ENCODE measurements at regions not wholly inside any gene's neighbourhood (a gene's known extent, or its start where the extent isn't known, plus 50 kb on each side); places are given as distances from the start of the nearest gene placed in this dataset.
"Not testable (repeated sequence)": the region's sequence is repeated elsewhere in the genome, so short reads cannot be mapped to it uniquely, and the experiment has no call there.

- H3F3A ChIP-seq (ENCODE audit: low read depth): no peaks in the 10 kb centered on the region
- TF ChIP-seq EZH2phosphoT487 (IDR thresholded peaks at IDR 0.05; ENCODE audit: borderline replicate concordance) (no peak), CTCF (conservative IDR thresholded peaks at IDR 0.05; ENCODE audit: low read length) (no peak)
- H3K4me3 ChIP-seq (ENCODE audit: low read length, poor library complexity, severe bottlenecking): no peak overlapping the region
- no peaks in the 10 kb centered on the region for H4K20me1 ChIP-seq (ENCODE audit: insufficient read depth, low read length, poor library complexity, severe bottlenecking)
- no peaks in the 10 kb centered on the region for H3K9me2 ChIP-seq (replicated peaks; ENCODE audit: low read depth, low read length)
- H3K36me3 ChIP-seq (ENCODE audit: insufficient read depth, low read length): no peaks in the 10 kb centered on the region
- H2AFZ ChIP-seq (ENCODE audit: low read length): no peak overlapping the region
- no peak overlapping the region for H3K4me2 ChIP-seq (ENCODE audit: low read depth, low read length, poor library complexity, severe bottlenecking)
- H3K4me1 ChIP-seq (ENCODE audit: insufficient read depth, low read length, poor library complexity, severe bottlenecking): no peaks in the 10 kb centered on the region
- no peaks in the 10 kb centered on the region for H3K9me3 ChIP-seq (ENCODE audit: insufficient read depth, low read depth, low read length)
- no peaks in the 10 kb centered on the region for H3K27me3 ChIP-seq (ENCODE audit: insufficient read depth, low read length, poor library complexity, severe bottlenecking)
- H3K79me2 ChIP-seq (ENCODE audit: insufficient read depth, low read length): no peaks in the 10 kb centered on the region
- no peak overlapping the region for H3K9ac ChIP-seq (ENCODE audit: low read depth, low read length, poor library complexity, severe bottlenecking)
Measured at GRCh38 chr4:31246856-31247255, 526.7 kb downstream of the PCDH7 start.

- H3K27me3 ChIP-seq (ENCODE audit: insufficient read depth, low read length, poor library complexity, severe bottlenecking): no peaks in the 10 kb centered on the region
- H3K9me3 ChIP-seq (ENCODE audit: insufficient read depth, low read depth, low read length): no peaks in the 10 kb centered on the region
- no peaks in the 10 kb centered on the region for H4K20me1 ChIP-seq (ENCODE audit: insufficient read depth, low read length, poor library complexity, severe bottlenecking)
- H3K79me2 ChIP-seq (ENCODE audit: insufficient read depth, low read length): no peaks in the 10 kb centered on the region
- no peak overlapping the region for H3K9ac ChIP-seq (ENCODE audit: low read depth, low read length, poor library complexity, severe bottlenecking)
- no peak overlapping the region for H3K4me2 ChIP-seq (ENCODE audit: low read depth, low read length, poor library complexity, severe bottlenecking)
- H3K9me2 ChIP-seq (replicated peaks; ENCODE audit: low read depth, low read length): no peaks in the 10 kb centered on the region
- no peaks in the 10 kb centered on the region for H3F3A ChIP-seq (ENCODE audit: low read depth)
- H2AFZ ChIP-seq (ENCODE audit: low read length): no peak overlapping the region
- TF ChIP-seq CTCF (conservative IDR thresholded peaks at IDR 0.05; ENCODE audit: low read length) (no peak), EZH2phosphoT487 (IDR thresholded peaks at IDR 0.05; ENCODE audit: borderline replicate concordance) (no peak)
- H3K36me3 ChIP-seq (ENCODE audit: insufficient read depth, low read length): no peaks in the 10 kb centered on the region
- H3K4me1 ChIP-seq (ENCODE audit: insufficient read depth, low read length, poor library complexity, severe bottlenecking): no peaks in the 10 kb centered on the region
- H3K4me3 ChIP-seq (ENCODE audit: low read length, poor library complexity, severe bottlenecking): no peak overlapping the region
Measured at GRCh38 chr4:31259119-31259518, 539.0 kb downstream of the PCDH7 start.

- H3K79me2 ChIP-seq (ENCODE audit: insufficient read depth, low read length): no peaks in the 10 kb centered on the region
- H3K36me3 ChIP-seq (ENCODE audit: insufficient read depth, low read length): no peaks in the 10 kb centered on the region
- no peaks in the 10 kb centered on the region for H4K20me1 ChIP-seq (ENCODE audit: insufficient read depth, low read length, poor library complexity, severe bottlenecking)
- H3K4me3 ChIP-seq (ENCODE audit: low read length, poor library complexity, severe bottlenecking): no peak overlapping the region
- TF ChIP-seq CTCF (conservative IDR thresholded peaks at IDR 0.05; ENCODE audit: low read length) (no peak), EZH2phosphoT487 (IDR thresholded peaks at IDR 0.05; ENCODE audit: borderline replicate concordance) (no peak)
- H3K9me2 ChIP-seq (replicated peaks; ENCODE audit: low read depth, low read length): no peaks in the 10 kb centered on the region
- no peak overlapping the region for H3K9ac ChIP-seq (ENCODE audit: low read depth, low read length, poor library complexity, severe bottlenecking)
- H3F3A ChIP-seq (ENCODE audit: low read depth): no peaks in the 10 kb centered on the region
- no peaks in the 10 kb centered on the region for H3K4me1 ChIP-seq (ENCODE audit: insufficient read depth, low read length, poor library complexity, severe bottlenecking)
- no peak overlapping the region for H3K4me2 ChIP-seq (ENCODE audit: low read depth, low read length, poor library complexity, severe bottlenecking)
- H3K9me3 ChIP-seq (ENCODE audit: insufficient read depth, low read depth, low read length): no peaks in the 10 kb centered on the region
- no peaks in the 10 kb centered on the region for H3K27me3 ChIP-seq (ENCODE audit: insufficient read depth, low read length, poor library complexity, severe bottlenecking)
- no peak overlapping the region for H2AFZ ChIP-seq (ENCODE audit: low read length)
Measured at GRCh38 chr4:31261632-31262031, 541.5 kb downstream of the PCDH7 start.

- not testable (repeated sequence) for H2AFZ ChIP-seq (ENCODE audit: low read length); H3K4me2 ChIP-seq (ENCODE audit: low read depth, low read length, poor library complexity, severe bottlenecking); H3F3A ChIP-seq (ENCODE audit: low read depth); H3K79me2 ChIP-seq (ENCODE audit: insufficient read depth, low read length); H3K27me3 ChIP-seq (ENCODE audit: insufficient read depth, low read length, poor library complexity, severe bottlenecking); H3K9ac ChIP-seq (ENCODE audit: low read depth, low read length, poor library complexity, severe bottlenecking); H3K36me3 ChIP-seq (ENCODE audit: insufficient read depth, low read length); H4K20me1 ChIP-seq (ENCODE audit: insufficient read depth, low read length, poor library complexity, severe bottlenecking); H3K4me3 ChIP-seq (ENCODE audit: low read length, poor library complexity, severe bottlenecking); H3K9me3 ChIP-seq (ENCODE audit: insufficient read depth, low read depth, low read length); H3K9me2 ChIP-seq (replicated peaks; ENCODE audit: low read depth, low read length); H3K4me1 ChIP-seq (ENCODE audit: insufficient read depth, low read length, poor library complexity, severe bottlenecking)
Measured at GRCh38 chr4:31266094-31266493, 545.9 kb downstream of the PCDH7 start.

Measured in Loucy (cell line).